ENCODE measurements at regions not wholly inside any gene's neighbourhood (a gene's known extent, or its start where the extent isn't known, plus 50 kb on each side); places are given as distances from the start of the nearest gene placed in this dataset.

DNA sequence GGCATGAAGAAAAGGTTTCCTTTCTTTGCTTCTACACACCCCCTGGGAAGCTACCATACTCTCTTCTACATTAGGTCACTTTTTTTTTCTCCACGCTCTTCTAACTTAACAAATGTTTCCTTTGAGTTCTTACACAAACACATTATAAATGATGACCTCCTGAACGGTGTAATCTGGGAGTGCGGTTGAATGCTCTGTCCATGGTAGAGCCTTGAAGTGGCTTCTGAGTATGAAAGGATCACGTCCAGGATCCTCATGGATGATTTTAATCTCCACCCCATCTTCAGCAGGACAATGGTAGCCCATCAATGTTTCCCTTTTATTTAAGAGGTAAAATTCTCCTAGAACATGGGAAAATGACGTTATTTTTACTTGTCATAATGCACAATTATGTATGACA lies 587.3 kb downstream of the SEMA5A start:
- TF ChIP-seq, protein P1, sequence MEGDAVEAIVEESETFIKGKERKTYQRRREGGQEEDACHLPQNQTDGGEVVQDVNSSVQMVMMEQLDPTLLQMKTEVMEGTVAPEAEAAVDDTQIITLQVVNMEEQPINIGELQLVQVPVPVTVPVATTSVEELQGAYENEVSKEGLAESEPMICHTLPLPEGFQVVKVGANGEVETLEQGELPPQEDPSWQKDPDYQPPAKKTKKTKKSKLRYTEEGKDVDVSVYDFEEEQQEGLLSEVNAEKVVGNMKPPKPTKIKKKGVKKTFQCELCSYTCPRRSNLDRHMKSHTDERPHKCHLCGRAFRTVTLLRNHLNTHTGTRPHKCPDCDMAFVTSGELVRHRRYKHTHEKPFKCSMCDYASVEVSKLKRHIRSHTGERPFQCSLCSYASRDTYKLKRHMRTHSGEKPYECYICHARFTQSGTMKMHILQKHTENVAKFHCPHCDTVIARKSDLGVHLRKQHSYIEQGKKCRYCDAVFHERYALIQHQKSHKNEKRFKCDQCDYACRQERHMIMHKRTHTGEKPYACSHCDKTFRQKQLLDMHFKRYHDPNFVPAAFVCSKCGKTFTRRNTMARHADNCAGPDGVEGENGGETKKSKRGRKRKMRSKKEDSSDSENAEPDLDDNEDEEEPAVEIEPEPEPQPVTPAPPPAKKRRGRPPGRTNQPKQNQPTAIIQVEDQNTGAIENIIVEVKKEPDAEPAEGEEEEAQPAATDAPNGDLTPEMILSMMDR (IDR thresholded peaks at IDR 0.05): no peak
- Mint-ChIP-seq H3K9me3 (no peaks in the 10 kb centered on the region), H3K27me3 (ENCODE audit: low read depth, poor library complexity) (no peaks in the 10 kb centered on the region), H3K27ac (no peak overlapping the region), H3K4me1 (no peaks in the 10 kb centered on the region), H3K4me3 (no peak overlapping the region), H3K36me3 (ENCODE audit: low read depth) (no peaks in the 10 kb centered on the region)
- no peak for DNase-seq

- Mint-ChIP-seq H3K4me1 (no peaks in the 10 kb centered on the region), H3K36me3 (ENCODE audit: low read depth) (no peaks in the 10 kb centered on the region), H3K9me3 (no peaks in the 10 kb centered on the region), H3K27ac (no peak overlapping the region), H3K4me3 (no peak overlapping the region), H3K27me3 (ENCODE audit: low read depth, poor library complexity) (no peaks in the 10 kb centered on the region)
- TF ChIP-seq, protein P1 (IDR thresholded peaks at IDR 0.05): no peak
- DNase-seq: no peak
These were observed 584.7 kb downstream of the SEMA5A start for GRCh38 chr5:8961219-8961618.

DNA sequence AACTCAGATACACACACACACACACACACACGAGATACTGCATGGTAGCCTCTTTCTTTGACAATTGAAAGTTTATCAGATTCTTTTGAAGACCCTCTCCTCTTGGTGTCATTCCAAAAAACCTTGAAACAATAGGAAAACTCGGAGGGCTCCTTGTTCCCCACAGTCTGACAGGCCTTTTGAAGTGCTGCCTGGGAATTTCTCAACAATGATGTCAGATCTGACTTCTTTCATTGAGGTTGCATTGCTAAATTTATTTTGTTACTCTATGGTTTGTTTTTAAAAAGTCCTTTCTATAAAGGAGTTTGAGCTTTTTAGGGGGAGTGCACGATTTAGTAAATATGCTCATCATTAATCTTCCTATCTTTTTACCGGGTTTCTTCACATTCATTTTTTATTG lies 583.9 kb downstream of the SEMA5A start:
- DNase-seq: no peak
- Mint-ChIP-seq H3K9me3 (no peaks in the 10 kb centered on the region), H3K4me1 (no peaks in the 10 kb centered on the region), H3K36me3 (ENCODE audit: low read depth) (no peaks in the 10 kb centered on the region), H3K4me3 (no peak overlapping the region), H3K27me3 (ENCODE audit: low read depth, poor library complexity) (no peaks in the 10 kb centered on the region), H3K27ac (no peak overlapping the region)
- TF ChIP-seq, protein P1 (IDR thresholded peaks at IDR 0.05): no peak

DNA sequence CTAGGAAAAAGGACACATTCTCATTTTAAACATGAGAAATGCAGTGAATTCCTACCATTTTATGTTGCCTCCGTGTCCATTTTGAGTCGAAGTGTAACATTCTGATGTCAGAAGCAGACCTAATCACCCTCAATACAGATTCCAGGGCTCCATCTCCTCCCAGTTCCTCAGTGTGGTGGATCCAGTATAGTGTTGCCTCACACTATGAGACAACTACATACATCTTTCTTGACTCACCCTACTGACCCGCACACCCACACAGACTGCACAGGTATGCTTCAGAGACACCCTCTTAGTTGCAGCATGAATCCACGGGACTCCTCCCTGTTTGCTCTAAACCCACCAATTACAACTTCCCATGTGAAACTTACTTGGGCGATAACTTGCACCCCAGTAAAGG lies 564.9 kb downstream of the SEMA5A start:
- Mint-ChIP-seq H3K27ac (no peak overlapping the region), H3K27me3 (ENCODE audit: low read depth, poor library complexity) (peaks cover 4% of the 10 kb centered on the region), H3K4me3 (no peak overlapping the region), H3K9me3 (no peaks in the 10 kb centered on the region), H3K36me3 (ENCODE audit: low read depth) (no peaks in the 10 kb centered on the region), H3K4me1 (no peaks in the 10 kb centered on the region)
- no peak for DNase-seq
- TF ChIP-seq, protein P1 (IDR thresholded peaks at IDR 0.05): no peak

GRCh38 chr5:8981496-8981895 lies 564.4 kb downstream of the SEMA5A start:
- no peak overlapping the region for H3K27ac Mint-ChIP-seq
- H3K27me3 Mint-ChIP-seq (ENCODE audit: low read depth, poor library complexity): peaks cover 4% of the 10 kb centered on the region
- no peaks in the 10 kb centered on the region for H3K36me3 Mint-ChIP-seq (ENCODE audit: low read depth)
- no peak overlapping the region for H3K4me3 Mint-ChIP-seq
- H3K9me3 Mint-ChIP-seq: no peaks in the 10 kb centered on the region
- TF ChIP-seq, protein P1 (IDR thresholded peaks at IDR 0.05): no peak
- DNase-seq: no peak
- no peaks in the 10 kb centered on the region for H3K4me1 Mint-ChIP-seq

GRCh38 chr5:8984386-8984785 lies 561.5 kb downstream of the SEMA5A start:
- Mint-ChIP-seq H3K4me1 (no peaks in the 10 kb centered on the region), H3K9me3 (no peaks in the 10 kb centered on the region), H3K27me3 (ENCODE audit: low read depth, poor library complexity) (no peaks in the 10 kb centered on the region), H3K27ac (no peak overlapping the region), H3K36me3 (ENCODE audit: low read depth) (no peaks in the 10 kb centered on the region), H3K4me3 (no peak overlapping the region)
- TF ChIP-seq, protein P1 (IDR thresholded peaks at IDR 0.05): no peak
- no peak for DNase-seq
